ENCODE measurements at regions not wholly inside any gene's neighbourhood (a gene's known extent, or its start where the extent isn't known, plus 50 kb on each side); places are given as distances from the start of the nearest gene placed in this dataset.

GRCh38 chr5:14954216-14954615, 82.6 kb upstream of the ANKH start:
- TF ChIP-seq CTCF (conservative IDR thresholded peaks at IDR 0.05; ENCODE audit: low read depth, low read length): no peak
- no peak for TF ChIP-seq EZH2 (IDR thresholded peaks at IDR 0.05; ENCODE audit: low read length, unreplicated experiment)

Data from PC-3 (cell line).